ENCODE measurements at regions not wholly inside any gene's neighbourhood (a gene's known extent, or its start where the extent isn't known, plus 50 kb on each side); places are given as distances from the start of the nearest gene placed in this dataset.

DNA sequence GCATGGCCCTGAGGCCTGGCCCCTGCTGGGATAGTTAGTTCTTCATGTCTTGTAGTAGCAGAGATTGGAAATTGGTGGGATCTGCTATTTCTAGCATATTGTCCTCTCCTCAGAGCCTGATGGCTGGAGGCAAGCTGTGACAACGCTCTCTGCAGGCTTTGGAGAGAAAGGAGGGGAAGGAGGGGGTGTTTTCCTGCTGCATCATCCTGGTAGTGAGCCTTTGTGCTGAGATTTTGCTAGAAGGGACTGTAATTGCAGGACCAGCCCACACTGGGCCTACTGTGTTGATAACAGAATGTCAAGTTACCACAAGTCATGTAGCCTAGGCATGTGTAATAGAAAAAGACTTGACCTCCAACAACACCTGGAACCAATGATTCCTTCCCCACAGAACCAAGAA is 351.0 kb downstream of the SIPA1L2 start:
- CTCF ChIA-PET (ENCODE audit: partially characterized antibody) = interaction anchor here (1.3 to 2.5 kb wide), 2 partner anchors 13 to 54 kb away, joined by 3 to 6 read pairs; no protein-coding TSS in a partner anchor
- peak; percentile 50 for FAIRE-seq
- POLR2A ChIA-PET (ENCODE audit: partially characterized antibody) = interaction anchor here (1.4 kb wide), 1 partner anchor 15 kb away, joined by 4 read pairs; no protein-coding TSS in a partner anchor

More for the DNA sequence above, 351.0 kb downstream of the SIPA1L2 start:
- H2BK120ac ChIP-seq (replicated peaks; ENCODE audit: low read depth, low read length) = no peak overlapping the region
- H3K23me2 ChIP-seq (ENCODE audit: low read depth, low read length) = no peaks in the 10 kb centered on the region
- H3K27me3 ChIP-seq (replicated peaks in 1 of 4; ENCODE audit: control insufficient read depth in 3 of 4, extremely low read depth in 1 of 4, insufficient read depth in 3 of 4, low read length in 3 of 4) = no peaks in the 10 kb centered on the region; a peak in 2 of 7 replicates
- no peak overlapping the region for H3K9ac ChIP-seq (replicated peaks in 1 of 4; ENCODE audit: extremely low read depth in 1 of 4, low read depth in 3 of 4, low read length in 3 of 4)
- peak overlapping the region; percentile 91; the same call in 1 of the 2 replicates for H2BK12ac ChIP-seq (ENCODE audit: low read depth, low read length)
- peak overlapping the region; percentile 17; the same call in 1 of the 2 replicates for H2BK20ac ChIP-seq (ENCODE audit: low read length)
- 67% methylated on average over 1 of the region's 1 CpG; no CpG with 5 or more reads in 1 of the 2 experiments for WGBS, 2 experiments (ENCODE audit: extremely low coverage in 1 of 2, insufficient coverage in 1 of 2, insufficient read length in 1 of 2, insufficient replicate concordance in 2 of 2, low coverage in 1 of 2, low lambda C conversion rate in 2 of 2, missing lambda C conversion rate in 1 of 2)
- H4K91ac ChIP-seq (replicated peaks; ENCODE audit: insufficient read length, low read length) = no peak overlapping the region
- no peak overlapping the region for H3K27ac ChIP-seq (ENCODE audit: low read depth, low read length)
- H3K79me1 ChIP-seq (ENCODE audit: low read depth, low read length) = no peaks in the 10 kb centered on the region
- H3K9me3 ChIP-seq (ENCODE audit: insufficient read depth in 2 of 2, low read depth in 1 of 2, low read length in 1 of 2) = no peaks in the 10 kb centered on the region
- no peak overlapping the region for H3K4me3 ChIP-seq (ENCODE audit: extremely low read depth in 1 of 4, insufficient read depth in 2 of 4, low read depth in 3 of 4, low read length in 4 of 4)
- H4K5ac ChIP-seq (ENCODE audit: insufficient read length, low read depth, low read length) = no peak overlapping the region
- H3K79me2 ChIP-seq (ENCODE audit: control insufficient read depth in 1 of 2, insufficient read depth in 2 of 2, low read length in 2 of 2) = no peaks in the 10 kb centered on the region
- H2AFZ ChIP-seq (ENCODE audit: low read length) = no peak overlapping the region
- H3K14ac ChIP-seq (ENCODE audit: insufficient read length) = no peak overlapping the region
- H2BK5ac ChIP-seq (ENCODE audit: low read depth, low read length) = no peak overlapping the region
- H3K56ac ChIP-seq (replicated peaks; ENCODE audit: insufficient read length, low read depth, low read length) = no peak overlapping the region
- peaks cover 11 to 31% (median 18%) of the 10 kb centered on the region in 4 experiments; a peak in 6 of 7 replicates for H3K4me1 ChIP-seq (replicated peaks in 1 of 4; ENCODE audit: control insufficient read depth in 3 of 4, insufficient read depth in 4 of 4, low read length in 3 of 4)
- H3K23ac ChIP-seq (ENCODE audit: insufficient read length) = no peak overlapping the region
- no peak for TF ChIP-seq SIRT6 (IDR thresholded peaks at IDR 0.05; ENCODE audit: low read length)
- H2BK15ac ChIP-seq (ENCODE audit: low read length) = no peak overlapping the region
- DNase-seq (ENCODE audit: low read depth in 1 of 2, low spot score in 2 of 2) = no peak
- H4K8ac ChIP-seq (ENCODE audit: extremely low read depth, insufficient read depth, low read length) = no peak overlapping the region
- H3K4ac ChIP-seq (replicated peaks; ENCODE audit: insufficient read length, low read depth, low read length) = no peak overlapping the region
- H3K18ac ChIP-seq (ENCODE audit: extremely low read depth, low read length) = no peak overlapping the region
- H2AK5ac ChIP-seq (ENCODE audit: low read depth, low read length) = no peak overlapping the region
- H3K36me3 ChIP-seq (ENCODE audit: control insufficient read depth in 2 of 4, insufficient read depth in 4 of 4, low read length in 3 of 4) = no peaks in the 10 kb centered on the region; a peak in 1 of 8 replicates
- H3K4me2 ChIP-seq (ENCODE audit: insufficient read depth in 1 of 2, low read depth in 2 of 2, low read length in 2 of 2) = no peak overlapping the region
- no peaks in the 10 kb centered on the region for H4K20me1 ChIP-seq (replicated peaks in 1 of 2; ENCODE audit: control insufficient read depth in 1 of 2, insufficient read depth in 2 of 2, low read length in 2 of 2)

All from H1 (cell line).